Skin epidermis (tissue), 12 donors: ENCODE measurements at regions not wholly inside any gene's neighbourhood (a gene's known extent, or its start where the extent isn't known, plus 50 kb on each side); places are given as distances from the start of the nearest gene placed in this dataset.

ENCODE experiments used
- H3K27ac ChIP-seq, 21 experiments: fragments of 200-600 bp; sonication (generic) in 11 of 21; one replicate each; pipeline ENCODE4 v1.5.0; 2020; ENCODE audit warnings: mild to moderate bottlenecking in 3 of 21, inconsistent platforms in 2 of 21, moderate library complexity in 2 of 21
- H3K4me3 ChIP-seq, 7 experiments: fragments of 200-600 bp; sonication (generic) in 2 of 7; one replicate each; pipeline ENCODE4 v1.5.0; 2020; ENCODE audit warnings: inconsistent platforms in 2 of 7, mild to moderate bottlenecking in 2 of 7, moderate library complexity in 1 of 7

- H3K4me3 ChIP-seq: no peak overlapping the region
- no peak overlapping the region for H3K27ac ChIP-seq
These were observed 140.6 kb upstream of the SOX9 start for GRCh38 chr17:71980171-71980570.

GRCh38 chr17:71983828-71984227, 137.0 kb upstream of the SOX9 start:
- Histone ChIP-seq H3K4me3 (no peak overlapping the region), H3K27ac (peak overlapping the region in 6 of 21 experiments; percentile 2 to 61 (median 40))

- peak overlapping the region in 10 of 21 experiments; percentile 2 to 70 (median 42) for H3K27ac ChIP-seq
- H3K4me3 ChIP-seq: no peak overlapping the region
These were observed 135.4 kb upstream of the SOX9 start for GRCh38 chr17:71985111-71986039.

DNA sequence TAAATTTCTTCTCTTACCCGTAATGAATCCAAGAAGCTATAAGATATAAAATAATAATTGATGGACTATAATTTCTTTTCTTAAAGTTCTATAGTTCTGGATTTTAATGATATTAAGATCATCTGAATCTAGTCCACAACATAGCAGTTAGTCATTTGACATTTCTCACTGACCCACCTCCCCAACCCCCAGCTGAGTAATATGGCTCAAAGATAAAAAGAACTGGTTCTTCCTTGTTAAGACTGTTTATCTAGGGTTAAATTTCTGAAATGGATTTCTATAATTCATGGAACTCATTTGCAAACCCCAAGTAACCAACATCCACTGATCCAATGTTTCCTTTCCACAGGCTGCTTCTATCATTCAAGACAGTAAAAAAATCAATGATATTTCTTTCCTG, 133.9 kb upstream of the SOX9 start:
- H3K27ac ChIP-seq: peak overlapping the region in 1 of 21 experiments; percentile 17

GRCh38 chr17:71987634-71988033, 133.2 kb upstream of the SOX9 start:
- peak overlapping the region in 1 of 21 experiments; percentile 2 for H3K27ac ChIP-seq
- no peak overlapping the region for H3K4me3 ChIP-seq

More for the DNA sequence above, 133.9 kb upstream of the SOX9 start:
- H3K4me3 ChIP-seq: no peak overlapping the region

DNA sequence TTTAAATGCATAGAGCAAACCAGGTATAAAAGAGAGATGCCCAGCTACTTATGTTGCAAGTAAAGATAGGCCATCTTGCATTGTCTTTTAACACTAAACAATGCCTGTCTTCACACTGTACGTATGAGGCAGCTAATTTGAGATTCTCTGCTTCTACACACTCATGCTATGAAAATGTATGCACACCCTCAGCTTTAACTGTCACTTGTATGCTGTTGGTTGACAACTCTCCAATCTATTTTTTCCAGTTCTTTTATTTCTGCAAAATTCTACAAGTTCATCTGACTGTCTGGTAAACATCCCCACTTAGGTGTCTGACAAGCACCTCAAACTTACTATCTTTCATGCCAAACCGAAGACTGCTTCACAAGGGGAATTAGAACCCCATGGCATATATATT, 131.7 kb upstream of the SOX9 start:
- Histone ChIP-seq H3K4me3 (no peak overlapping the region), H3K27ac (no peak overlapping the region)

DNA sequence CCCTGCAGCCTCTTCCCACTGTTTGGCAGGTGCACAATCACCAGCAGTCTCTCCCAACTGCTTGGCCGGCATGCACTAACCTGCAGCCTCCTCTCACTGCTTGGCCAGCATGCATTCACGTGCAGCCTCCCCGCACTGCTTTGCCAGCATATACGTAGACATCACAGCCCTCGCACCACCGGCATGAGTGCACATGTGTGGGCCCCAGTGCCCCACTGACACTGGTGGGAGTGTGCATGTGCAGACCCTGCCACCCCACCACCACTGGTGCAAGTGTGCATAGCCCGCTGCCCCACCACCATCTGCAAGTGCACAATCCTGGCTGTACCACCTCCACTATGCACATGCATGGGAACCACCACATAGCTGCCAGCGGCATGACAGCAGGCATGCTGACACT, 127.5 kb upstream of the SOX9 start:
- Histone ChIP-seq H3K4me3 (no peak overlapping the region), H3K27ac (no peak overlapping the region)

- no peak overlapping the region for H3K4me3 ChIP-seq
- H3K27ac ChIP-seq: no peak overlapping the region
These were observed 125.2 kb upstream of the SOX9 start for GRCh38 chr17:71995590-71995989.

- H3K4me3 ChIP-seq: no peak overlapping the region
- no peak overlapping the region for H3K27ac ChIP-seq
These were observed 116.8 kb upstream of the SOX9 start for GRCh38 chr17:72004011-72004427.

DNA sequence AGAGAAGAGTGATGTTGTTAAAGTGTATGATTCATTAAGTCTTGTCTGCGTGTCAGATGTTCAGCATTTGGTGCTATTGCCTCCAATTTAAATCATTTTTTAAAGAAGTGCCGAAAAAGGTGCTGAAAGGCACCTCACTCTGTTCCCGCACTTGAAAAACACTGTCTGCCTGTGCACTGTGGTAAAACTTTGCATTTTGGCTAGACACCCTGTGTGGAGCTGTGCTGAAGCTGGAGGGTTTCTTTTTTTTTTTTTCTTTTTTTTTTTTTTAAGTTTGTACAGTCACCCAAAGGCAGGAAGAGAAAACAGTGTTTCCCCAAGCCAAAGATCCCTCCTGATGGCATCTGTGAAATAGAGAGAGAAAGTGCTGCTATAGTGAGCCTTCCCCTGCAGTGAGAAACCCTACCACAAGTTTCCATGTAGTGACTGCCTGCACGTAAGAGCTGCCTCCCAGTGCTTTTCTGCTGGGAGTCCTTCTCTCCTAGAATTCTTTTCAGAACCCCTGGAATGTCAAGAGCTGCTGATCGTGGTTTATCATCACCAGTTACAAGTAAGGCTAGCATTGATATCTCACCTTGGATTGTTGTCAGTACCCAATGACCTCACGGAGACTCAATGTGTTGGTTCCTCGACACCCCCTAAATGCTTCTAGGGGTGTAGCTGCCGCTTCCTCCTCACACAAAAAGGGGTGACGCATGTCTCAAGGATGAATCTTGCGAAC, 116.0 kb upstream of the SOX9 start:
- H3K27ac ChIP-seq: no peak overlapping the region

GRCh38 chr17:72005332-72006163, 115.3 kb upstream of the SOX9 start:
- H3K4me3 ChIP-seq: no peak overlapping the region

More for the DNA sequence above, 116.0 kb upstream of the SOX9 start:
- no peak overlapping the region for H3K4me3 ChIP-seq

GRCh38 chr17:72008236-72008876, 112.5 kb upstream of the SOX9 start:
- no peak overlapping the region for H3K4me3 ChIP-seq
- H3K27ac ChIP-seq: no peak overlapping the region

More at GRCh38 chr17:72005332-72006163, 115.3 kb upstream of the SOX9 start:
- no peak overlapping the region for H3K27ac ChIP-seq

DNA sequence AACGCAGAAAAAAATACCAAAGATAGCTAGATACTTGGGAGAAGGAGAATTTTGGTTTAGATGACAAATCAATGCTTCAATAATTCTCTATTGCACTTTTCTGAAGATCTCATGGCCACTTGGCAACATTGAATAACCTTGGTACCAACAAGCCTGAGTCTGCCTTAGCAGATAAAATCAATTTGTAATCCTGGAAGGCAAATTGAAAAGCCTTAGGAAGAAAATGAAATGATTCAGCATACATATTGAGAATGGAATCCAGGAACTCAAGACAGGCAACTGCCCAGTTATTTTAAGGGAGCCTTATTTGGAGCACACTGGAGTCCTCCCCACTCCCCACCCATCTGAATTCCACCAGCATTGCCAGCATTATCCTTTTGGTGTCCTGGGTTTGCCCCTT, 109.3 kb upstream of the SOX9 start:
- Histone ChIP-seq H3K4me3 (no peak overlapping the region), H3K27ac (no peak overlapping the region)

GRCh38 chr17:72021417-72022041, 99.3 kb upstream of the SOX9 start:
- Histone ChIP-seq H3K27ac (no peak overlapping the region), H3K4me3 (no peak overlapping the region)

DNA sequence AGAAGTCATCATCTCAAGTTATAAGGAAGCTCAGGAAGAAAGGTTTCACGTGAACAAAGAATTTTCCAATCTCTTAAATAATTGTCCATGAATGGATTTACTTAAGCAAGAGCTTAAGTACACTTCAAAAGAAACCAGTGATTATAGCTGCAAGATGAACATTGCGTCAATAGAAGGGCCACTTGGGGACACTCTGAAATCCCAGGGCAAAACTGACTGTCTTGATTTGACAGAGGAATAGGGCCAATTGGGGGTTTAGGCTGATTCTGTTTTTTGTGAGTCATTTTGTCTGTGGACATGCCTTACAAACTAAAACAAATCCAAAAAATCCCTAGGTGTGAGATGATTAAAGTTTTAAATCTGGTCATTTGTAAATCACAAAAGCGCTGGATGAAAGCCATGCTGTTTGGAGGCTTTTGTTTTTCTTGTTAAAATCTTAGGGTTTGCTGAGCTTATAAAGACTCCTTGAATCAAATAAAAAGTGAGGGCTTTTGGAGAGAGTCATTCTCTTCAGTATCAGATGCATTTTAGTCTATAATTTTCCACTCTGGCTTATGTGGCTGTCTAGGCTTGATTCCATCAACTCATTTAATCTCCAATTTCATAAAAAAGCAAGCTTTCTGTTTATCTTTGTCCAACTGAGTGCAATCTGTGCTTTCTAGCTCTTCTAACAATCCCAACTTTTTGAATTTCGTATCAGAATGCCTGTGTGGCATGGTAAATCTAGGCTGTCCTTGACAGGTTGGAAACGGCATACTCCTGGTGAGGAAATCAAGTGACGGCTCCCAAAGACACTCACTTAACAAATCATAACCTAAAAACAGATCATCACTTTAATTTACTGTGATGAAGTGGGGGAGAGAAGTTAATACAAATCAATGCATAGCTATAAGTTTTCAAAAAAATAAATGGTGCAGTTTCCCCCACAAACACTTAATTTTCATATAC, 98.2 kb upstream of the SOX9 start:
- H3K4me3 ChIP-seq: no peak overlapping the region
- H3K27ac ChIP-seq: no peak overlapping the region

DNA sequence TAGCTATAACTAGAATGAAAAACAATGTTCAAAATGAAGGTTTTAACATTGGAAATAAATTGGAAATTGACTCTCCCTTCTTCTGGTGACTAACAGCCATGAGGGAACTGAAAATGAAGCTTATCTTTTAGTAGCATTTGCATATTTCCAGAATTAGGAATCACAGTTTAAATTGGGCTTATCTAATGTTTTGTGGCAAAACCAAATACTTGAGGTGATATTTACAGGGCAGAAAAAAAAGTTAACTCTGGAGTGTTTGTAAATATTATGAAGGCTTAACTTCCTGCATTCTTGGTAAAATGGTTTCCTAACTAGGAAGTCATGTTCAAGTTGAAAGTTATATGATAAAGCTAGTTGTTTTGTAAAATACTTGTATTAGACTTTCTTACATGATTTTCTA, 96.4 kb upstream of the SOX9 start:
- H3K4me3 ChIP-seq: no peak overlapping the region
- no peak overlapping the region for H3K27ac ChIP-seq

GRCh38 chr17:72025113-72025512, 95.7 kb upstream of the SOX9 start:
- Histone ChIP-seq H3K27ac (no peak overlapping the region), H3K4me3 (no peak overlapping the region)
